DMS 273 (cell line): ENCODE measurements at regions not wholly inside any gene's neighbourhood (a gene's known extent, or its start where the extent isn't known, plus 50 kb on each side); places are given as distances from the start of the nearest gene placed in this dataset.
"Not testable (repeated sequence)": the region's sequence is repeated elsewhere in the genome, so short reads cannot be mapped to it uniquely, and the experiment has no call there.

Experiments
- DNase-seq: peaks from one replicate; lab custom pipeline; 2025; ENCODE audit not compliant: unreplicated experiment; lab: John Stamatoyannopoulos, UW

DNA sequence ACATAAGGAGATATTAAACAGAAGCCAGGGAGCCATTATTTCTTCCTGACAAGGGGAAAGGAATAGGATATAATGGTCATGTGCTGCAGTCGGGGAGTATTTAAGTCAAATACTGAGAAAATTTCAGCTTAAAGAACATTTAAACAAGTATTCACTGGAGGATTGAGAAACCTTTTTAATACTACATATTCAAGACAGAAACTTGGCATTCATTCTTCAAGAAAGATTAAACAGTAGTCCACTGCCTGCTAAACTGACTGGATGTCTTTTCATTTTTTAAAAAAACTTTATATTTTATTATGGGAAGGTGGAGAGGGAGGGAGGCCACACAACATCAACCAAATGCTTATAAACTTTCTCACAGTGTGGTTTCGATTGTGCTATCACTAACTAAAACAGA, 107.4 kb upstream of the CBLB start:
- no peak for DNase-seq

DNA sequence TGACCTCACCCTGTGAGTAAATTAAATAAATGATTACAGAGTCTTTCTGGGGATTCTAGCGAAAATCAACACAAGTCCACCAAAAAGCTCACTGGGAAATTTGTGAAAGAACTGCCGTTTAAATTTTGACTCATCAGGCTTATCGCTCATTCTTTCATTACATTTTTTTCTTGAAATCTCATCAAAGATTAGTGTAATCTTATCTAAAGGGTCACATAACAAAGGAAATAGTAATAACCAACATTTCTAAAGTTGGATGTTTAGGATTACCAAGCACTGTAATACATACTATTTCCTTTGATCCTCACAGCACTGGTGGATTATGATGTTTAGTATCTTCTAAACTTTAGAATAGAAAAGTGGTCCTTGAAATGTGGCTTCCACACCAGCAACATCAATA, 111.1 kb upstream of the CBLB start:
- DNase-seq = no peak

DNA sequence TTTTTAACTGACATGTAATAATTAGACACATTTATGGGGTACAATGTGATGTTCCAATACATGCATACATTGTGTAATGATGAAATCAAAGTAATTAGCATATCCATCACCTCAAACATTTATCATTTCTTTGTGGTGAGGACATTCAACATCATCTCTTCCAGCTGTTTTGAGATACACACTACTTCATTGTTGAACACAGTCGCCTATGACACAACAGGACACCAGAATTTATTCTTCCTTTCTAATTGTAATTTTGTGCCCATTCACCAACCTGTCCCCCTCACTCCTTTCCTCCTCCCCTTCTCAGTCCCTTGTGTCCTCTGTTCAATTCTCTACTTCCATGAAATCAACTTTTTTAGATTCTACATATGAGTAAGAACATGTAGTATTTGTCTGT, 113.4 kb upstream of the CBLB start:
- DNase-seq = no peak

DNA sequence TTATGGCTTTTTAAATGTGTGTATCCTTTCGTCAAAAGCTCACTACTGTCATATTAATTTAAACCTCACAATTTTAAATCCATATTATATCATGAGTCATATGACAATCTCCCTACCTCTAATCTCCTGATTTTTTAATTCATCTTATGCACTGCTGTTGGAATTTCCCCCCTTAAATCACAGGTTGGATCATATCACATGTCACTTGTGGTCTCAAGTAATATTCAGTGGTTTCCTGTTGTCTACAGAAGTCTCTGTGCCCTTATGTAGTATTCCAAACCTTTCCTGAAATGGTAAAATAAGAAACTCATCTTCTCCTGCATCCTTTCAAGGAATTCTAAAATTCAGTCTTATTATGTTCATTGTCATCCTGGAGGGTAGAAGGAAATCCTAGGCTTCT, 116.0 kb upstream of the CBLB start:
- DNase-seq = no peak

DNA sequence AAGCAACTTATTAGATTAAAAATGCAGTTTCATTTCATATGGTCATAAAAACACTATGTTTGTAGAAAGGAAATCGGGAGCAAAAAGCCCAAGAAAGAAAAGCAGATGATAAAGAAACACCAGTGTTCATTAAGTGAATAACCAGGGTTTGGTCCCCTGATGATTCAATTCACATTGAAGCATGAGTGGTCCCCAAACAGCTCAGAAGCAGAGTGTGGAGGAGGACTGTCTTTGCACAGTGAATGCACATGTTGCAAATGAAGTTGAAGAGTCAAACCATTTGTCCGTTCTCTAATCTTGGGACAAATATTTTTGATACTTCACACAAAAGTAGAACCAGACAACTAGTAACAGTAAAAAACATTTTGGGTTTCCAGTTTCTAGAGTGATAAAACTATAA, 117.5 kb upstream of the CBLB start:
- DNase-seq = not testable (repeated sequence)

DNA sequence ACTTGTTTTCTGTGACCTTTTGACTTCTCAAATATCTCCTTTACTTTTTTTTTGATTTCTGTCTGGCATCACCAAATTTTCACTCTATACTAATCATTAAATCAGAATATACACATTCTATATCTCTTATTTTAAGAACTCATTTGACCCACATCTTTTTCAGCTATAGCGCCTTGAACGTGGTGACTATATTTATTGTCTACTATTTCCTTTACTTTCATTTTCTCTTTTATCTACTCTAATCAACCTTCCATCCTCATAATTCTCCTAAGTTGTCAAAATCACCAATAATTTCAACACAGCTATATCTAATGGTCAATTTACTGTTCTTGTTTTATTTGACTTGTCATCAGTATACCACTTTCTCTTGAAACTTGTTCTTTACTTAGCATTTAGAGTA, 119.0 kb upstream of the CBLB start:
- DNase-seq = no peak

DNA sequence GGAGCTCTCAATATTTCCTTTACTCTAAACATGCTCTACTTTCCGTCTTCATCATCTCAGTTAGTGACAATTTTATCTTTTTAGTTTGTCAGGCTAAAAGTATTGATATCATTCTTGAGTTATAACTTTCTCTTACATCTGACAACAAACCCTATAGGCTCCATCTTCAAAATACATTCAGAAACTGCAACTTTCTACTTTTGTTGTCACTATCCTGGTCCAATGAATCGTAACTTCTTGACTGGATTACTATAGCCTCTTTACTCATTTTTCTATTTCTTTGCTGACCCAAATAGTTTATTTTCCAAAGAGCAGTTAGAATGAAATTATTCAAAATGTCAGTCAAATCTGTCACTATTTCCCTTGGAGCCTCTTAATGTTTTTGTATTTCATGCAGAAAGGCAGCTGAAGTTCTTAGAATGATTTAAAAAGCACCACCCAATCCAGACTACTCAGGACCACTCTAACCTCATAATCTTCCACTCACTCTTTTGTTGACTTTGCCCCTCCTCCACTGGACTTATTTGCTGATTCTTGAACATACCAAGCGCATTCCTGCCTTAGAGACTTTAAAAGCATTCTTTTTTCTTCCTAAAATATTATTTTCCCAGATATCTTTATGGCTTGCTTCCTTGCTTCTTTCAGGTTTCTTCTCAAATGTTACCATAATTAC, 119.9 kb upstream of the CBLB start:
- DNase-seq = no peak

DNA sequence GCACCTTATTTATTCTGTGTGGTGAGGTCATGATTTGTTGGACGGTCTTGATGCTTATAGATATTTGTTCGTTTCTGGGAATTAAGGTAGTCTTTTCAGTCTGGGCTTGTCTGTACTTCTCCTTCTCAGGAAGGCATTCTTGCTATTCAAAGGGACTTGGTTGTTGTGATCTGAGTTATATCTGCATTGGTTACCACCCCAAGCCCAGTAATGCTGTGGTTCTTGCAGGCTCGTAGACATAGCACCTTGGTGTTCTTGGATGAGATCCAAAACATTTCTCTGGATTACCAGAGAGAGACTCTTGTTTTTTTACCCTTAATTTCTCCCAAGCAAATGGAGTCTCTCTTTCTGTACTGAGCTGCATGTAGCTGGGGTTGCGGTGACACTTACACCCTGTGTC, 128.0 kb upstream of the CBLB start:
- no peak for DNase-seq

DNA sequence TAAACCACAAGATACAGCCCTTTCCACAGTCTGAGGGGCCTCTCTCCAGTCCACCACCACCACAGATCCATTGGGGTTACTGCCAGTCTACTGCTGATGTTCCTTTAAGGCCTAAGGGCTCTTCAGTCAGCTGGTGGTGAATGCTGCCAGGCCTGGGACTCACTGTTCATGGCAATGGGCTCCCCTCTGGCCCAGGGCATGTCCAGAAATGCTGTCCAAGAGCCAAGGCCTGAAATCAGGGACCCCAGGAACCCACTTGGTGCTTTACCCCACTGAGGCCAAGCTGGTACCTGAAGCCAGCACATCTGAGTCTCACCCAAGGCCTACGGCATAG, 128.6 kb upstream of the CBLB start:
- no peak for DNase-seq

DNA sequence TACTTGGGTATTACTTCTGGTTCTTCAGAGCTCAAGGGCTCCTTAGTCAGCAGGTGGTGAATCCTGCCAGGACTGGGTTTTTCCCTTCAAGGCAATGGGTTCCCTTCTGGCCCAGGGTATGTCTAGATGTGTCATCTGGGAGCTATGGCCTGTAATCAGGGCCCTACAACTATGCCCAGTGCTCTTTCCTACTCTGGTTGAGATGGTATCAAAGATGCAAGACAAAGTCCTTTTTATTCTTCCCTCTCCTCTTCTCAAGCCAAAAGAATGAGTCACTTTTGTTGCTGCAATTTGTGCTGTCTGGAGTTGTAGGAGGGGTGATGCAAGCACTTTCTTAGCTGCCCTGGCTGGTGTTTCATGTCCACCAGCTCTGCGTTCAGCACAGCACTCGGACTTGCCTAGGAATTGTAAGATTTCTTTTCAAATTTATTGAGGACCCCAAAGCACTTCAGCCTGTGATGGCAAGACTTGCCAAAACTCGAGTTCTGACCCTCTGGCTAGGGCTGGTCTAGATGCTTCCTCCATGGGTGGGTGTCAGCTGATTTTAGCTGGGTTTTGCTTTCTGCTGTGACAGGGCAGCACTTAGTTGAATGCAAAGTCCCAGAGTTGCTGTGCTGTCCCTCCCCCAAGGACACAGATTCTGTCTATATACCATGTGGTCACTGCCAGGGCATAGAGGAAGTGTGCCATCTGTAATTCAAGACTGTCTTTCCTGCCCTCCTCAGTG, 129.2 kb upstream of the CBLB start:
- DNase-seq = no peak

DNA sequence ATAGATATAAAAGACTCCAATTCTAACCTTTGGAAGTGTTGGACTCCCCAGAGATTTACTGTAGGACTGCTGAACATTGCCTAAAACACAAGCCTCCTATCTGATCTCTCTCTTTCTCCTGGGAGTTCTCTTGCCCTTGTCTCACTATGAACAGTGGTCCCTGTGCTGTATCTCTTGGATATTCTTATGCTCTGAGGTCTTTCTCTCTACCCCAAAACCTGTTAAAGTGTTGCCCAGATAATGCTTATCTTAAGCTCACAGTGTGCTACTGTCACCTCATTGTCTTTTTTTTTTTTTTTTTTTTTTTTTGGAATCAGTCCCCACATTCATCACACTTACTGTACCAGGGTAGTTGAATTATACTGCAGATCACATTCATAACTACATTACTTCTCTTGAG, 131.0 kb upstream of the CBLB start:
- DNase-seq = no peak

DNA sequence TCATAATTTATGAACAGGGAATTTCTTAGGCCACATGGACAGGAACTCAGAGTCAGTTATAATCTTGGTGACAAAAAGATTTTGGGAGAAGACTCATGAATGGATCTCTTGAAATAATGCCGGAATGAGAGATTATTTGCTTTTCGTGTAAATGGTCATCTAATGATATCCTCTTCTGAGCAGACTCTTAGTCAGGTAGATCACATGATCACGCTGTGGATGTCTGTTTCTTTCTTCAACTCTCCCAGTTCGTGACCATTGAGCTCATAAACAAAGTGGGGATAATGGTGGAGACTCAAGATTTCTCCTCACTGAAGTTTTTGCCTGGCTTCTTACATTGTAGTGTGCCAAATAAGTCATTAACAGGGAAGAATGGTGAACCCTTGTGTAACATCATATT, 133.1 kb upstream of the CBLB start:
- DNase-seq = no peak

DNA sequence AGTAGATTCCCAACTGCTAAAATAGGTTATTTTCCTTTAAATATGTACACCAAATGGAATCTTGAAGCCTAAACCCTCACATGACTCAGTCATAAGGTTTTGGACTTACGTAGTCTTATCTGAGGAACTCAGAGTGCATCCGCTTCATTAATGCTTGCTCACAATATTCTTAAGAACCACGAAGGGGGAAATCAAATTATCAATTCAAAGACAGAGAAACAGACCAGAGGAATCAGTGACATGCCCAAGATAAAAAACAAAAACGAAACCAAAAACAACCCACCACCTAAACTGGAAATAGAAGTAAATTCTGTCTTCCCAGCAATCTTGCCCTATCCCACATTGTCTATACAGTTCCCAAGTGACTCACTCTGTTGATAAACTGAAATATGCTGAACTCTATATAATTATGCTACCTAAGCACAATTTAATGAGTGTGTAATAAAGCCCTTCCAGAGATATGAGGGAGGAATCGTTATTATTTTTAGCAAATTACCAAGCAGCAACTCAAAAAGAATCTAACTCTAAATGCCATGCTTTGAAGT, 135.4 kb upstream of the CBLB start:
- DNase-seq = no peak

DNA sequence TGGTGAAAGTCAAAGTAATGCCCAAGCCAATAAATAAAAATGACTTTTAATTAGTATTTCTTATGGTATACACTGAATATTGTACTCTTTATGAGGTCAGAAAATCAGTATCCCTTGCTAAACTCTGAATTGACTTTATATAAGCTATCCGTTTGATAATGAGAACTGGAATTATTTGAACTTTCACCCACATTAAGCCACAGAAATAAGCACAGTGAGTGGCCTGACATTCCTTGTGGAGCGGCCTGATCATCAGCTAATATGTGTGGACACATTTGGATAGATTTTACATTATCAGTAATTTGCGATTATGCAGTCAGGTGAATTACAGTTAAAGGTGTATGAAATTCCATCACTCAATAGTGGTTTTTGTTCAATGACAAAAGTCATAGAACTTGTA, 136.0 kb upstream of the CBLB start:
- no peak for DNase-seq

DNA sequence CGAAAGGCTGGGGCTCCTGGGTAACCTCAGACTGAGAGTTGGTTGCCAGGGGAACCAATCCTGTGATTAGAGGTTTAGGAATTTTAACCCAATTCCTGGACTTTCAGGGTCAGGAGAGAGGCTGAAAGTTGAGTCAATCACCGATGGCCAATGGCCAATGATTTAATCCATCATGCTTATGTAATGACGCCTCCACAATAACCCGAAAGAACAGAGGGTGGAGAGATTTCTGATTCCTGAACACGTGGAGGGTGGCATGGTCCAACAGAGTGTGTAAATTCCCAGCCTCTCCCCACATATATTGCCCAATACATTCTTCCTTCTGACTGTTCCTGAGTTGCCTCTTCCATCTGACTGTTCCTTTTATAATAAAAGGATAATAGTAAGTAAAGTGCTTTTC, 137.2 kb upstream of the CBLB start:
- DNase-seq = no peak

DNA sequence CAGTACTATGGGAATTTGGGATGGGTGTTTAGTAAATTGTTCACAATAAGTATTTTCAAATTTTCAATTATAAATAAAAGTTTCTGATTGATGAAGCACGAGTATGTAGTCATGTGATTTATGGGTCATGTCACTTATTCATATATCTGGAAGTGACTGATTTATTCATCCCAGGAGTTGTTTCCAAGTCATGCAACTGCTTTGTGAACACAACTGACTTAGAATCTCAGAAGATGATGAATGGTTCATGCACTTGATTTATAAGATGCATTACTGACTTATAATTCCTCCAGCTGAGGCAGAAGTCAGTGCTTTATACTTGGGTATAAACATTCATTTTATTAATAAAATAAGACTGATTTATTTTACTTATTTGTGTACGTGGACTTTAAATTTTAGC, 137.8 kb upstream of the CBLB start:
- no peak for DNase-seq

DNA sequence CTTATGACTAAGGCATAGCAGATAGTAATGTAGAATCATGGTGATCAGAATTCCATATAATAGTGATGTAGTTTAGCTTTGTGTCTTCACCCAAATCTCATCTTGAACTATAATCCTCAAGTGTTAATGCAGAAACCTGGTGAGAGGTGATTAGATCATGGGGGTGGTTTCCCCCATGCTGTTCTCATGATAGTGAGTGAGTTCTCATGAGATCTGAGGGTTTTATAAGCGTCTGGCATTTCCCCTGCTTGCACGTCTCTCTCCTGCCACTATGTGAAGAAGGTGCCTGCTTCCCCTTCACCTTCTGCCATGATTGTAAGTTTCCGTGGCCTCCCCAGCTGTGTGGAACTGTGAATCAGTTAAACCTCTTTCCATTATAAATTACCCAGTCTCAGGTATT, 138.7 kb upstream of the CBLB start:
- no peak for DNase-seq

DNA sequence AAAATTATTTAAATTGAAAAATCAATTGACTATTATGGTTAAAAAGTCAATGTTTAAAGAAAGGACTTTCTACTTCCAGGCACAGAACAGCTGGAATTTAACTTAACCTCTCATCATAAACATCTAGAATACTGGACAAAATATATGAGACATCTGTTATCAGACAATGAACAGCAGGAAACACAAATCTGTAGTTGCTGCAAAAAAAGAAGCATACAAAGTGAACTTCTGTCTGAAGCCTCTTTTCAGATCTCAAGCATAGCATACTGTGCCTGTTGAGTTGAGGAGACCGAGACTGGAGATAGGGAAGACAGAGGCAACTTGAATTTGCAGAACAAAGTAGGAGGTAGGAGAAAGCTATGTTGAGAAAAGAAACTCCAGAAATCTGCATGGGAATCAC, 140.0 kb upstream of the CBLB start:
- no peak for DNase-seq

DNA sequence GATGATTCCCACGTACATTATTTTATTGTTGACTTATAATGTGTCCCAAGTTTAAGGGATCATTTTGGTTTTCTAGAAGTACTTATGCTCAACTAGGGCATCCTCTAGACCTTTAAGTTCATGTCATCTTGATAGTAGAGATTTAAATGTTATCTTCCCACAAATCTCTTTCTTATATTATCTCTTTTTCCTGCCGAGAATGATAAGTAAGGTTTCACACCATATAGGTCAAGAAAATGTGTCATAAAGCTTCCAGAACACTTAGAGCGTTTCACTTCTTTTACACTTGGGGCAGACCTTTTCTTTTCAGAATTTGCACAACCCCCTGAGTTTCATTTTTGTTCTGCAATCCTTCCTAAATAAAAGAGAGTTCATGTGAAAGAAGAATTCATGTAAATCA, 142.0 kb upstream of the CBLB start:
- DNase-seq = no peak

DNA sequence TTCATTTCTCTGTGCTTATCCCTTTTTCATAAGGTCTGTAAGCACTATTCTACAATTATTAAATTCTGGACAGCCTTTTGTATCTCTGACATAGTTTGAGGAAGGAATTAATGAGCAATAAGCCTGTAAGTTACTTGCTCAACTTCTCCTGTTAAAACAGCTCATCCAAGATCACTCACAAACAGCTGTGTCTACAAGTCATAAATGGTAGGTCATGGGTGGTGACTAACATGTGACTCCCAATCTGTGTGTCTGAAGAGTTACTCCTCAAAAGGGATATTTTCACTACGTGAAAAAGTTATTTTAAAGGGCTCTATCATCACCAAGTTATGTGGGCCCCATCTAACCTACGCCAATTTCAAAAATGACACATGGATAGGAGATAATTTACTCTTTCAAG, 145.2 kb upstream of the CBLB start:
- DNase-seq = no peak

DNA sequence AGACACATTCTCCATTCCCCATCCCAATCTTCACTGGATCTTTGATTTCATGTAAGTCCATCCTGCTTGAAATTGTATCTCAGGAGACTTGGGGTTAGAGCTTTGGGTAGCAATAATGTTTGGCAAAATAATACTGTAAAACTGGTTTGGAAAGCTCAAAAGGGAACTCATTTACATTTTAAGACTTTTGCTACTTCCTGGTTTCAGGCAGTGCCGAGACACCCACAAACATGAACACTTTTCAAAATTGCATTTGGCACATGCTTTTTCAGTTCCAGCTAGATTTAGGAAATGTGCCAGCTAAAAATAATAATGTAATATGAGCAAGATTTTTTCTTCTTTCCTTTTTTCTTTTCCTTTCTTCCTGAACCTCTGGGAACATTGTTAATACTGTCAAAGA, 145.7 kb upstream of the CBLB start:
- DNase-seq = no peak

DNA sequence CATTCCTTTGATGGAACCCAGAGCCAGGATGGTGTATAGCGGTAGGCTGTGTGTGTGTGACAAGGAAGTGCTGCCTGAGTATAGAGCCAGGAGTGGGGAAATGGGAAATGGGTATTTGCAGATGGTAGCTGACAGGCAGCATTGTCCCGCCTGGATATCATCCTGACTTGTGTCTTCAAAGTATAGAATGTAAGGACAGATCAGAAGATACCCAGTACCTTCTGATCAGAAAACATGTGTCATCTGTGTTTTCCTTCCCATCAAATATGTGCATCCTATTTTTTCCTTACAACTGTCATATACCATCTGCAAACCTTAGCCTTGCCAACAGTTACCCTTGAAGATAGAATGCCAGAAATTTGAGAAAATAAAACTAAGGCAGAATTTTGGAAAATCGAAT, 146.2 kb upstream of the CBLB start:
- DNase-seq = no peak

DNA sequence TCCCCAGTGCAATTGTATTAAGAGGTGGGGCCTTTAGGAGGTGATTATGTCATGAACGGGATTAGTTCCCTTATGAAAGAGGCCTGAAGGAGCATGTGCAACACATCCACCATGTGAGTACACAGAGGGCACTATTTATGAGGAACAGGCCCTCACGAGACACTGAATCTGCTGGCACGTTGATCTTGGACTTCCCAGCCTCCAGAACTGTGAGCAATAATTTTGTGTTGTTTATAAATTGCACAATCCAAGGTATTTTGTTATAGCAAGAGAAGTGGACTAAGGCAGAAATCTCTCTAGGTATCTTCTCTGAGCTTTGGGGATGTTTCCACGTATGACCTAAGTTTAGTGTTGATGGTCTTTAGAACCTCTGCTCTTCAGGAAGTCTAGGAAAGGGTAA, 149.3 kb upstream of the CBLB start:
- no peak for DNase-seq
